Activated B cell treated with CpG ODN at 0.5 μM for 24 hours (primary cell): ENCODE measurements at regions not wholly inside any gene's neighbourhood (a gene's known extent, or its start where the extent isn't known, plus 50 kb on each side); places are given as distances from the start of the nearest gene placed in this dataset.

Experiments
- ATAC-seq: fragments of 200-7000 bp; cut with Tn5 transposase; one replicate; pipeline ENCODE4 v1.10.0; 2021; ENCODE audit warnings: low read depth, mild to moderate bottlenecking, moderate library complexity
- CTCF ChIA-PET: fragments of 350-600 bp; sonication (Branson Sonifier 250); formaldehyde crosslinking; loops from one replicate; lab custom pipeline; 2021; ENCODE audit warnings: antibody characterized with exemption; lab: Charles Lee
- POLR2A ChIA-PET: fragments of 350-600 bp; sonication (Branson Sonifier 250); formaldehyde crosslinking; loops from one replicate; lab custom pipeline; 2021; ENCODE audit warnings: antibody characterized with exemption; lab: Charles Lee
- DNase-seq: peaks from one replicate; pipeline ENCODE4 v3.0.0; 2022
- H3K27ac Mint-ChIP-seq: one replicate; pipeline ENCODE4 v1.8.0; 2020; ENCODE audit warnings: mixed read lengths
- H3K27me3 Mint-ChIP-seq: one replicate; pipeline ENCODE4 v1.8.0; 2021; ENCODE audit warnings: mixed read lengths
- H3K36me3 Mint-ChIP-seq: one replicate; pipeline ENCODE4 v1.8.0; 2021; ENCODE audit warnings: low read depth, mixed read lengths
- H3K4me1 Mint-ChIP-seq: one replicate; pipeline ENCODE4 v1.8.0; 2021; ENCODE audit warnings: mixed read lengths
- H3K4me3 Mint-ChIP-seq: one replicate; pipeline ENCODE4 v1.8.0; 2020; ENCODE audit warnings: mild to moderate bottlenecking, mixed read lengths
- H3K9me3 Mint-ChIP-seq: one replicate; pipeline ENCODE4 v1.8.0; 2020; ENCODE audit warnings: mixed read lengths
- CTCF ChIP-seq: fragments of 200-600 bp; IDR thresholded peaks from one replicate; pipeline ENCODE4 v1.8.0; 2022; ENCODE audit warnings: antibody characterized with exemption, mild to moderate bottlenecking
- intact Hi-C: fragments of 100-400 bp; cut with micrococcal nuclease; formaldehyde crosslinking; loops from one replicate; pipeline ENCODE4 v1.15.1; 2024

GRCh38 chr2:234601213-234601612 is 104.3 kb upstream of the ARL4C start:
- CTCF ChIA-PET, result no interaction called here
- no peak overlapping the region for H3K27ac Mint-ChIP-seq
- no peak for TF ChIP-seq CTCF
- H3K4me1 Mint-ChIP-seq, result no peaks in the 10 kb centered on the region
- no peak for DNase-seq
- H3K27me3 Mint-ChIP-seq, result peaks cover 3% of the 10 kb centered on the region
- H3K4me3 Mint-ChIP-seq, result no peak overlapping the region
- POLR2A ChIA-PET, result no interaction called here
- H3K36me3 Mint-ChIP-seq, result no peaks in the 10 kb centered on the region
- no peak for ATAC-seq
- H3K9me3 Mint-ChIP-seq, result peaks cover 3% of the 10 kb centered on the region
- intact Hi-C loops, result no loop called here

GRCh38 chr2:234597576-234597861 is 100.6 kb upstream of the ARL4C start:
- ChIA-PET POLR2A (no interaction called here), CTCF (no interaction called here)
- H3K36me3 Mint-ChIP-seq, result no peaks in the 10 kb centered on the region
- H3K27ac Mint-ChIP-seq, result no peak overlapping the region
- TF ChIP-seq CTCF, result no peak
- intact Hi-C loops, result no loop called here
- H3K4me3 Mint-ChIP-seq, result no peak overlapping the region
- H3K4me1 Mint-ChIP-seq, result no peaks in the 10 kb centered on the region
- H3K27me3 Mint-ChIP-seq, result peaks cover 3% of the 10 kb centered on the region
- DNase-seq (no peak), ATAC-seq (no peak)
- peaks cover 3% of the 10 kb centered on the region for H3K9me3 Mint-ChIP-seq

- no peak overlapping the region for H3K27ac Mint-ChIP-seq
- ChIA-PET POLR2A (no interaction called here), CTCF (no interaction called here)
- peaks cover 3% of the 10 kb centered on the region for H3K9me3 Mint-ChIP-seq
- no peak for ATAC-seq
- intact Hi-C loops, result no loop called here
- TF ChIP-seq CTCF, result no peak
- DNase-seq, result no peak
- H3K36me3 Mint-ChIP-seq, result no peaks in the 10 kb centered on the region
- peaks cover 5% of the 10 kb centered on the region for H3K27me3 Mint-ChIP-seq
- no peak overlapping the region for H3K4me3 Mint-ChIP-seq
- no peaks in the 10 kb centered on the region for H3K4me1 Mint-ChIP-seq
These were observed 100.1 kb upstream of the ARL4C start for GRCh38 chr2:234596696-234597575.

GRCh38 chr2:234595829-234596228 is 98.9 kb upstream of the ARL4C start:
- Mint-ChIP-seq H3K36me3 (no peaks in the 10 kb centered on the region), H3K27ac (no peak overlapping the region), H3K4me3 (no peak overlapping the region), H3K4me1 (no peaks in the 10 kb centered on the region), H3K9me3 (peaks cover 3% of the 10 kb centered on the region), H3K27me3 (peaks cover 5% of the 10 kb centered on the region)
- CTCF ChIA-PET, result no interaction called here
- DNase-seq, result no peak
- POLR2A ChIA-PET, result no interaction called here
- no peak for TF ChIP-seq CTCF
- intact Hi-C loops, result no loop called here
- ATAC-seq, result no peak

GRCh38 chr2:234594715-234595114 is 97.8 kb upstream of the ARL4C start:
- H3K27me3 Mint-ChIP-seq, result peaks cover 8% of the 10 kb centered on the region
- POLR2A ChIA-PET, result no interaction called here
- DNase-seq, result no peak
- H3K9me3 Mint-ChIP-seq, result no peaks in the 10 kb centered on the region
- H3K4me1 Mint-ChIP-seq, result no peaks in the 10 kb centered on the region
- TF ChIP-seq CTCF, result no peak
- CTCF ChIA-PET, result interaction anchor here (0.9 kb wide), 1 partner anchor 17 kb away, joined by 3 read pairs; no protein-coding TSS in a partner anchor
- H3K4me3 Mint-ChIP-seq, result no peak overlapping the region
- H3K36me3 Mint-ChIP-seq, result no peaks in the 10 kb centered on the region
- H3K27ac Mint-ChIP-seq, result no peak overlapping the region
- intact Hi-C loops, result no loop called here
- ATAC-seq, result no peak
